GM19193 (cell line): ENCODE measurements at regions not wholly inside any gene's neighbourhood (a gene's known extent, or its start where the extent isn't known, plus 50 kb on each side); places are given as distances from the start of the nearest gene placed in this dataset.

Source experiments
- POLR2A ChIP-seq: IDR thresholded peaks from 4 replicates; pipeline ENCODE4 v1.6.1; 2011; ENCODE audit not compliant: insufficient read depth, insufficient read length; ENCODE audit errors: extremely low read depth

GRCh38 chr15:62491642-62492041 lies 326.6 kb upstream of the C2CD4B start:
- no peak for TF ChIP-seq POLR2A

- TF ChIP-seq POLR2A = no peak
Measured at GRCh38 chr15:62492900-62493299, 327.8 kb upstream of the C2CD4B start.

- TF ChIP-seq POLR2A = no peak
Measured at GRCh38 chr15:62494197-62494596, 329.1 kb upstream of the C2CD4B start.

GRCh38 chr15:62495670-62496614 lies 330.9 kb upstream of the C2CD4B start:
- TF ChIP-seq POLR2A = no peak

- TF ChIP-seq POLR2A = no peak
Measured at GRCh38 chr15:62497356-62497755, 332.3 kb upstream of the C2CD4B start.

- TF ChIP-seq POLR2A = no peak
Measured at GRCh38 chr15:62498278-62498677, 333.2 kb upstream of the C2CD4B start.

GRCh38 chr15:62498712-62499111 lies 333.6 kb upstream of the C2CD4B start:
- no peak for TF ChIP-seq POLR2A

- TF ChIP-seq POLR2A = no peak
Measured at GRCh38 chr15:62500325-62500724, 335.2 kb upstream of the C2CD4B start.

- no peak for TF ChIP-seq POLR2A
Measured at GRCh38 chr15:62502451-62502850, 337.4 kb upstream of the C2CD4B start.

GRCh38 chr15:62503451-62503850 lies 338.4 kb upstream of the C2CD4B start:
- TF ChIP-seq POLR2A = no peak

- TF ChIP-seq POLR2A = no peak
Measured at GRCh38 chr15:62505762-62506161, 340.7 kb upstream of the C2CD4B start.

GRCh38 chr15:62506217-62506805 lies 341.2 kb upstream of the C2CD4B start:
- TF ChIP-seq POLR2A = no peak

- TF ChIP-seq POLR2A = no peak
Measured at GRCh38 chr15:62509395-62509958, 344.4 kb upstream of the C2CD4B start.

GRCh38 chr15:62510791-62511190 lies 345.7 kb upstream of the C2CD4B start:
- no peak for TF ChIP-seq POLR2A

GRCh38 chr15:62512904-62513303 lies 347.8 kb upstream of the C2CD4B start:
- no peak for TF ChIP-seq POLR2A

GRCh38 chr15:62513893-62514292 lies 348.8 kb upstream of the C2CD4B start:
- no peak for TF ChIP-seq POLR2A
